ENCODE measurements at regions not wholly inside any gene's neighbourhood (a gene's known extent, or its start where the extent isn't known, plus 50 kb on each side); places are given as distances from the start of the nearest gene placed in this dataset.
"Not testable (repeated sequence)": the region's sequence is repeated elsewhere in the genome, so short reads cannot be mapped to it uniquely, and the experiment has no call there.

DNA sequence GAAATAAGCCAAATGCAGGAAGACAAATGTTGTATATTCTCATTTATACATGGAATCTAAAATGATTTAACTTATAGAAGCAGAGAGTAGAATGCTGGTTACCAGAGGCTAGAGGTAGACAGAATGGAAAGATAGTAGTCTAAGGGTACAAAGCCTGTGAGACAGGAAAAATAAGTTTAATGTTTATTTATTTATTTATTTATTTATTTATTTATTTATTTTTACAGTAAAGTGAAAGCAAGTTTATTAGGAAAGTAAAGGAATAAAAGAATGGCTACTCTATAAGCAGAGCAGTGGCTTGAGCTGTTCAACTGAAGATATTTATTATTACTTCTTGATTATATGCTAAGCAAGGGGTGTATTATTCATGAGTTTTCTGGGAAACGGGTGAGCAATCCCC lies 203.2 kb downstream of the LAS1L start:
- no peak for DNase-seq

GRCh38 chrX:65300104-65300809 lies 234.3 kb downstream of the LAS1L start:
- DNase-seq, result no peak

DNA sequence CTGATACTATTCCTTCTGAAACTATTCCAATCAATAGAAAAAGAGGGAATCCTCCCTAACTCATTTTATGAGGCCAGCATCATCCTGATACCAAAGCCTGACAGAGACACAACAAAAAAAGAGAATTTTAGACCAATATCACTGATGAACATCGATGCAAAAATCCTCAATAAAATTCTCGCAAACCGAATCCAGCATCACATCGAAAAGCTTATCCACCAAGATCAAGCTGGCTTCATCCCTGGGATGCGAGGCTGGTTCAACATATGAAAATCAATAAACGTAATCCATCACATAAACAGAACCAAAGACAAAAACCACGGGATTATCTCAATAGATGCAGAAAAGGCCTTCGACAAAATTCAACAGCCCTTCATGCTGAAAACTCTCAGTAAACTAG lies 251.7 kb downstream of the LAS1L start:
- not testable (repeated sequence) for DNase-seq

- no peak for DNase-seq
Measured at GRCh38 chrX:65273152-65273551, 261.4 kb downstream of the LAS1L start.

DNA sequence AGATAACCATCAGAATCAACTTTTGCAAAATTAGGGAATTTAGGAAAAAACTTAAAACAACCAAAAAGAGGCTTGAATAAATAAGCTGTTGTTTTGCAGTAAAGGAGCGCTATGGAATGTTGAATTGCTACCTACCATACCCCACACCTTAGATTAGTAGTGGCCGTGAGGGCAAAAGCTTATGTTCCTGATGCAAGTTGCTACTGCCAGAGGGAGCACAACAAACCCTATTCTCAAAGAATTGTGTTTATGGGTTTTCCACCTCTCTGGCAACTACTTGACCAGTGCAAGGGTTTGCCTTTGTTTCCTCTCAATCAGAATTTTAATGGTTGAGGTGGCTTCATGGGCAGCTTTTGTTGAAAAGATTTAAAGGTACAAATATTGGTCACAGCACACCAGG lies 268.1 kb downstream of the LAS1L start:
- no peak for DNase-seq

DNA sequence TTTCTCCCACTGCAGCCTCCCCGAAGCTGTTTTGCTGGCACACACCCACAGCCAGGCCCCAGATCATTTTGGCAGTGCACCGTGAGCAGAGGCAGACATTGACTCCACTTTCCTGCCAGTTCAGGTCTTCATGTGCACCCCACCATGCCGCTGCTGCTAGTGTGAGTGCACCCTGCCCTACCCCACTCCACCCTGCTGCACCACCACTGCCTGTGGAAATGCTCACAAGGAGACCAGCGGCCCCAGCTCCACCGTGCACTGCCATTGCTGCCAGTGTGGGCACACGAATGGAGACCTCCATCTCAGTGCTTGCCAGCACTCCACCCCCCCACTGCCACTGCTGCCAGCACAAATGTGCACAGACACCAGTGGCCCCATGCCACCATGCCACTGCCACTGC lies 277.6 kb upstream of the ZC4H2 start:
- no peak for DNase-seq

GRCh38 chrX:65241059-65241721 lies 264.9 kb upstream of the ZC4H2 start:
- no peak for DNase-seq

- DNase-seq, result no peak
Measured at GRCh38 chrX:65203545-65203944, 227.3 kb upstream of the ZC4H2 start.

GRCh38 chrX:65196758-65197360 lies 220.6 kb upstream of the ZC4H2 start:
- no peak for DNase-seq

DNA sequence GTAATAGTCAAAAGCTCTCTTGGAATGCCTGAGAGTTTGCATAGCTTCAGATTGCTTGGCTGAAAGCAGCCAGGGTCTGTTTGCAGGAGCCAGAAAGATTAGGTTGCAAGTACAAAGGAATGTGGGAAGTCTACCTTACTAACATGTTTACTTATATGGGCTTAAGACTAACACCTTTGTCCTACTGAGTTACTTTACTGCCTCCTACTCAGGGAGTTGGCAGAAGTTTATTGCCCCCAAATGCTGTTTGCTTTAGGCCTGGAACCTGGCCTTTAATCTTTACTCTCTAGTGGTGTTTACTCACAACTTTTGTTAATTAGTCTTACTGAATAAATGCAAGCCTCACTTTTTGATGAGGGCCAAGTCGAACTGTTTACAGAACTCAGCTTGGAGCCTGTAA lies 219.4 kb upstream of the ZC4H2 start:
- DNase-seq, result no peak

- DNase-seq, result no peak
Measured at GRCh38 chrX:65194547-65194946, 218.3 kb upstream of the ZC4H2 start.

DNA sequence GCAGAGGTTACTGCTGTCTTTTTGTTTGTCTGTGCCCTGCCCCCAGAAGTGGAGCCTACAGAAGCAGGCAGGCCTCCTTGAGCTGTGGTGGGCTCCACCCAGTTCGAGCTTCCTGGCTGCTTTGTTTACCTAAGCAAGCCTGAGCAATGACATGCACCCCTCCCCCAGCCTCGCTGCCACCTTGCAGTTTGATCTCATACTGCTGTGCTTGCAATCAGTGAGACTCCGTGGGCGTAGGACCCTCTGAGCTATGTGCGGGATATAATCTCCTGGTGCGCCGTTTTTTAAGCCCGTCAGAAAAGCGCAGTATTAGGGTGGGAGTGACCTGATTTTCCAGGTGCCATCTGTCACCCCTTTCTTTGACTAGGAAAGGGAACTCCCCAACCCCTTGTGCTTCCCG lies 187.1 kb upstream of the ZC4H2 start:
- not testable (repeated sequence) for DNase-seq

- DNase-seq, result no peak
Measured at GRCh38 chrX:65148232-65148631, 172.0 kb upstream of the ZC4H2 start.

GRCh38 chrX:65136424-65136823 lies 160.2 kb upstream of the ZC4H2 start:
- no peak for DNase-seq

- DNase-seq, result no peak
Measured at GRCh38 chrX:65127842-65128241, 151.6 kb upstream of the ZC4H2 start.

DNA sequence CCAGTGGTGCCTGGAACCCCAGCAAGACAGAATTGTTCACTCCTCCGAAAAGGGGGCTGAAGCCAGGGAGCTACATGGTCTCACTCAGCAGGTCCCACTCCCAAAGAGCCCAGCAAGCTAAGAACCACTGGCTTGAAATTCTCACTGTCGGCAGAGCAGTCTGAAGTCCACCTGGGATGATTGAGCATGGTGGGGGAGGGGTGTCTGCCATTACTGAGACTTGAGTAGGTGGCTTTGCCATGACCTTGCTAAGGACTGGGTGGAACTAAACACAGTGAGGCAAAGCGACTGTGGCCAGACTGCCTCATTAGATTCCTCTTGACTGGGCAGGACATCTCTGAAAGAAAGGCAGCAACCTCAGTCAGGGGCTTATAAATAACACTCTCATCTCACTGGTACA lies 122.6 kb upstream of the ZC4H2 start:
- no peak for DNase-seq

- DNase-seq, result no peak
Measured at GRCh38 chrX:65093658-65094057, 117.4 kb upstream of the ZC4H2 start.

- no peak for DNase-seq
Measured at GRCh38 chrX:65073233-65073632, 97.0 kb upstream of the ZC4H2 start.

GRCh38 chrX:65072590-65072989 lies 96.3 kb upstream of the ZC4H2 start:
- no peak for DNase-seq

GRCh38 chrX:65058626-65059025 lies 82.4 kb upstream of the ZC4H2 start:
- DNase-seq, result not testable (repeated sequence)

DNA sequence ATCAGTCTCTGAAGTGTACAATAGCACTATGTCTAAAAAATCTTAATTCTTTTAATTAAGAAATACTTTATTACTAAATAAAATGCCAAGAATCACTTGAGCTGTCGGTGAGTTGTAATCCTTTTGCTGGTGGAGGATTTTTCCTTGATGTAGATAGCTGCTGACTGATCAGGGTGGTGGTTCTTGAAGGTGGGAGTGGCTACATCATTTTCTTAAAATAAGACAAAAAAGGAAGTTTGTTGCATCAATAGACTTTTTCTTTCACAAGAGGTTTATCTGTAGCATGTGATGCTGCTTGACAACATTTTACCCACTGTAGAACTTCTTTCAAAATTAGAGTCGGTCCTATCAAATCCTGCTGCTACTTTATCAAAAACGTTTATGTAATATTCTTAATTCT lies 68.8 kb upstream of the ZC4H2 start:
- no peak for DNase-seq

- no peak for DNase-seq
Measured at GRCh38 chrX:65035446-65035770, 59.2 kb upstream of the ZC4H2 start.

- DNase-seq, result peak; percentile 71 to 75
Measured at GRCh38 chrX:65034668-65035445, 58.6 kb upstream of the ZC4H2 start, which contains the start of gene ZC3H12B. TSS of gene ZC3H12B (plus strand) at chrX:65034826.

DNA sequence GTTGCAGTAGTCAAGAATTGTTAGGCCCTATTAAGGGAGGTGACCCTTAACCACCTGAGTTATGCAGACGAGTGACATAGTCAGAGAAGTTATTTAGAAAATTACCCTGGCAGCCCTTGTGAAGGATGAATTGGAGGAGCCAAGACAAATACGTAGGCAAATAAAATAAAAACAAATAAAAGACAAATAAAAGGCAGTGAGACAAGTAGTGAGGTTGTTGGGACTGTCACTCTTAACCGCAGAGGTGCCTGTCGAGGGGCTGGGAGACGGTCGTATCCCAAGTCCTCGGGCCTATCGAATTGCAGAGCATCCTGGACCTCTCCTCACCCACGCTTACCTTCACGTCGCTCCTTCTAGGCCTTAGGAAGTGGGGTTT lies 58.0 kb upstream of the ZC4H2 start:
- DNase-seq, result no peak
